ENCODE measurements at regions not wholly inside any gene's neighbourhood (a gene's known extent, or its start where the extent isn't known, plus 50 kb on each side); places are given as distances from the start of the nearest gene placed in this dataset.

- no peak overlapping the region for H2AK5ac ChIP-seq (ENCODE audit: low read depth, low read length)
- peaks cover 0 to 3% of the 10 kb centered on the region in 2 donors for H3K9me3 ChIP-seq (replicated peaks in 1 of 2; ENCODE audit: control insufficient read depth in 2 of 2, insufficient read depth in 1 of 2, low read depth in 1 of 2, low read length in 2 of 2)
- H3K9ac ChIP-seq (ENCODE audit: low read depth, low read length, poor library complexity): no peak overlapping the region
- peaks cover 0 to 4% of the 10 kb centered on the region in 2 donors for H3K4me1 ChIP-seq (ENCODE audit: control insufficient read depth in 2 of 2, insufficient read depth in 1 of 2, low read depth in 1 of 2, low read length in 2 of 2)
- H3K14ac ChIP-seq (ENCODE audit: low read length): no peak overlapping the region
- no peak for DNase-seq (ENCODE audit: low spot score)
- H4K91ac ChIP-seq (ENCODE audit: low read depth, low read length, poor library complexity): no peak overlapping the region
- no peak overlapping the region for H3K18ac ChIP-seq (ENCODE audit: low read length)
- no peak overlapping the region for H4K8ac ChIP-seq (ENCODE audit: low read depth, low read length)
- no peak overlapping the region for H3K4ac ChIP-seq (ENCODE audit: low read length)
- H3K23ac ChIP-seq (ENCODE audit: low read depth, low read length, poor library complexity): no peak overlapping the region
- no peak overlapping the region for H2BK15ac ChIP-seq (ENCODE audit: low read length)
- no CpG with 5 or more reads among the region's 3 CpGs for WGBS, 2 donors (ENCODE audit: extremely low coverage in 2 of 2, insufficient read length in 2 of 2, insufficient replicate concordance in 1 of 2)
- H2BK5ac ChIP-seq (ENCODE audit: low read length): no peak overlapping the region
- H3K27me3 ChIP-seq (ENCODE audit: control insufficient read depth in 3 of 3, insufficient read depth in 3 of 3, low read depth in 1 of 3, low read length in 3 of 3): peaks cover 0 to 6% (median 0%) of the 10 kb centered on the region in 3 experiments
- H2BK120ac ChIP-seq (ENCODE audit: low read depth, low read length): no peak overlapping the region
- no peak overlapping the region for H3K4me2 ChIP-seq (ENCODE audit: insufficient read depth, low read length, poor library complexity, severe bottlenecking)
- H2AFZ ChIP-seq (ENCODE audit: low read length): no peak overlapping the region
- H3K79me1 ChIP-seq (ENCODE audit: low read depth, low read length): no peaks in the 10 kb centered on the region
- no peaks in the 10 kb centered on the region for H3K36me3 ChIP-seq (replicated peaks in 1 of 2; ENCODE audit: control insufficient read depth in 2 of 2, insufficient read depth in 2 of 2, low read length in 2 of 2)
- H3K4me3 ChIP-seq (ENCODE audit: low read length in 2 of 2): no peak overlapping the region
- H3K27ac ChIP-seq (replicated peaks; ENCODE audit: low read length): no peak overlapping the region
- H2BK12ac ChIP-seq (ENCODE audit: low read length): no peak overlapping the region
Observed at GRCh38 chr15:79523266-79523665, 91.1 kb downstream of the MINAR1 start.

DNA sequence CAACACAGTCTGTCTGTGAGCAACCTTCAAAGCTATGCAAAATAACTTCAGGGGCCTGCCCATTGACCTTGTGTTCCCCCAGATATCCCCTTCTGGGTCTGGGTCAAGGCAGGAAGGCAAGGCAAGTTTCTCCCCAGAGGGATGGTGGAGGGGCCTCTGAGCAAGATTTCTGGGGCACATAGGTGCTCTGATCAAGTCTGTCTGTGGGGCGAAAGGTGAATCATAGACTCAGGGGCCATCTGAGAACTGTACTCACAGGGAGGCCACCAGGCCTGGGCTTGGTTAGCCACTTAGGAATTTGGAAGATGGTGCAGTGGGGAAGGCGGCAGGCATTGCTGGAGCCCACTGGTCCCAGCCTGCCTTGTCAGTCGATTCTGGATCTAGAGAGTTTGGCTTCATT lies 92.4 kb downstream of the MINAR1 start:
- H3K4me3 ChIP-seq (ENCODE audit: low read length in 2 of 2): no peak overlapping the region
- no CpG with 5 or more reads among the region's 3 CpGs for whole genome bisulfite sequencing, 2 donors (ENCODE audit: extremely low coverage in 2 of 2, insufficient read length in 2 of 2, insufficient replicate concordance in 1 of 2)

GRCh38 chr15:79526376-79526775 lies 94.2 kb downstream of the MINAR1 start:
- Histone ChIP-seq H2BK5ac (ENCODE audit: low read length) (no peak overlapping the region), H2AK5ac (ENCODE audit: low read depth, low read length) (no peak overlapping the region), H4K8ac (ENCODE audit: low read depth, low read length) (no peak overlapping the region), H3K79me1 (ENCODE audit: low read depth, low read length) (no peaks in the 10 kb centered on the region), H3K27ac (replicated peaks; ENCODE audit: low read length) (no peak overlapping the region), H3K4me3 (ENCODE audit: low read length in 2 of 2) (no peak overlapping the region), H3K4ac (ENCODE audit: low read length) (no peak overlapping the region), H3K4me1 (ENCODE audit: control insufficient read depth in 2 of 2, insufficient read depth in 1 of 2, low read depth in 1 of 2, low read length in 2 of 2) (peaks cover 0 to 4% of the 10 kb centered on the region in 2 donors), H2BK120ac (ENCODE audit: low read depth, low read length) (no peak overlapping the region), H2AFZ (ENCODE audit: low read length) (no peak overlapping the region), H3K9ac (ENCODE audit: low read depth, low read length, poor library complexity) (no peak overlapping the region), H3K27me3 (ENCODE audit: control insufficient read depth in 3 of 3, insufficient read depth in 3 of 3, low read depth in 1 of 3, low read length in 3 of 3) (peaks cover 0 to 5% (median 0%) of the 10 kb centered on the region in 3 experiments), H3K36me3 (replicated peaks in 1 of 2; ENCODE audit: control insufficient read depth in 2 of 2, insufficient read depth in 2 of 2, low read length in 2 of 2) (no peaks in the 10 kb centered on the region), H3K18ac (ENCODE audit: low read length) (no peak overlapping the region), H3K9me3 (replicated peaks in 1 of 2; ENCODE audit: control insufficient read depth in 2 of 2, insufficient read depth in 1 of 2, low read depth in 1 of 2, low read length in 2 of 2) (peaks cover 0 to 3% of the 10 kb centered on the region in 2 donors), H3K23ac (ENCODE audit: low read depth, low read length, poor library complexity) (no peak overlapping the region), H2BK12ac (ENCODE audit: low read length) (no peak overlapping the region), H3K14ac (ENCODE audit: low read length) (no peak overlapping the region), H2BK15ac (ENCODE audit: low read length) (no peak overlapping the region), H4K91ac (ENCODE audit: low read depth, low read length, poor library complexity) (no peak overlapping the region), H3K4me2 (ENCODE audit: insufficient read depth, low read length, poor library complexity, severe bottlenecking) (no peak overlapping the region)
- DNase-seq (ENCODE audit: low spot score): no peak
- no CpG with 5 or more reads among the region's 3 CpGs for WGBS, 2 donors (ENCODE audit: extremely low coverage in 2 of 2, insufficient read length in 2 of 2, insufficient replicate concordance in 1 of 2)

More for the DNA sequence above, 92.4 kb downstream of the MINAR1 start:
- Histone ChIP-seq H2BK5ac (ENCODE audit: low read length) (no peak overlapping the region), H3K4me1 (ENCODE audit: control insufficient read depth in 2 of 2, insufficient read depth in 1 of 2, low read depth in 1 of 2, low read length in 2 of 2) (peaks cover 0 to 4% of the 10 kb centered on the region in 2 donors), H3K36me3 (replicated peaks in 1 of 2; ENCODE audit: control insufficient read depth in 2 of 2, insufficient read depth in 2 of 2, low read length in 2 of 2) (no peaks in the 10 kb centered on the region), H4K91ac (ENCODE audit: low read depth, low read length, poor library complexity) (no peak overlapping the region), H3K4ac (ENCODE audit: low read length) (no peak overlapping the region), H4K8ac (ENCODE audit: low read depth, low read length) (no peak overlapping the region), H2BK120ac (ENCODE audit: low read depth, low read length) (no peak overlapping the region), H2AFZ (ENCODE audit: low read length) (no peak overlapping the region), H3K18ac (ENCODE audit: low read length) (no peak overlapping the region), H3K9ac (ENCODE audit: low read depth, low read length, poor library complexity) (no peak overlapping the region), H2AK5ac (ENCODE audit: low read depth, low read length) (no peak overlapping the region), H3K4me2 (ENCODE audit: insufficient read depth, low read length, poor library complexity, severe bottlenecking) (no peak overlapping the region), H3K23ac (ENCODE audit: low read depth, low read length, poor library complexity) (no peak overlapping the region), H3K14ac (ENCODE audit: low read length) (peak overlapping the region; percentile 1), H3K27ac (replicated peaks; ENCODE audit: low read length) (no peak overlapping the region), H3K9me3 (replicated peaks in 1 of 2; ENCODE audit: control insufficient read depth in 2 of 2, insufficient read depth in 1 of 2, low read depth in 1 of 2, low read length in 2 of 2) (peaks cover 0 to 3% of the 10 kb centered on the region in 2 donors), H3K27me3 (ENCODE audit: control insufficient read depth in 3 of 3, insufficient read depth in 3 of 3, low read depth in 1 of 3, low read length in 3 of 3) (peaks cover 0 to 5% (median 0%) of the 10 kb centered on the region in 3 experiments), H3K79me1 (ENCODE audit: low read depth, low read length) (no peaks in the 10 kb centered on the region), H2BK15ac (ENCODE audit: low read length) (no peak overlapping the region), H2BK12ac (ENCODE audit: low read length) (no peak overlapping the region)
- DNase-seq (ENCODE audit: low spot score): no peak

- H2BK120ac ChIP-seq (ENCODE audit: low read depth, low read length): no peak overlapping the region
- no peak overlapping the region for H3K23ac ChIP-seq (ENCODE audit: low read depth, low read length, poor library complexity)
- no peak overlapping the region for H2BK5ac ChIP-seq (ENCODE audit: low read length)
- H3K27me3 ChIP-seq (ENCODE audit: control insufficient read depth in 3 of 3, insufficient read depth in 3 of 3, low read depth in 1 of 3, low read length in 3 of 3): peaks cover 0 to 6% (median 0%) of the 10 kb centered on the region in 3 experiments
- H3K4me2 ChIP-seq (ENCODE audit: insufficient read depth, low read length, poor library complexity, severe bottlenecking): no peak overlapping the region
- no peak overlapping the region for H3K4ac ChIP-seq (ENCODE audit: low read length)
- no peak overlapping the region for H2AFZ ChIP-seq (ENCODE audit: low read length)
- no peaks in the 10 kb centered on the region for H3K79me1 ChIP-seq (ENCODE audit: low read depth, low read length)
- H4K91ac ChIP-seq (ENCODE audit: low read depth, low read length, poor library complexity): no peak overlapping the region
- no peaks in the 10 kb centered on the region for H3K36me3 ChIP-seq (replicated peaks in 1 of 2; ENCODE audit: control insufficient read depth in 2 of 2, insufficient read depth in 2 of 2, low read length in 2 of 2)
- no peak for DNase-seq (ENCODE audit: low spot score)
- H3K4me1 ChIP-seq (ENCODE audit: control insufficient read depth in 2 of 2, insufficient read depth in 1 of 2, low read depth in 1 of 2, low read length in 2 of 2): peaks cover 0 to 4% of the 10 kb centered on the region in 2 donors
- no peak overlapping the region for H3K9ac ChIP-seq (ENCODE audit: low read depth, low read length, poor library complexity)
- H2BK12ac ChIP-seq (ENCODE audit: low read length): no peak overlapping the region
- no peak overlapping the region for H3K18ac ChIP-seq (ENCODE audit: low read length)
- no peak overlapping the region for H3K4me3 ChIP-seq (ENCODE audit: low read length in 2 of 2)
- no peak overlapping the region for H3K14ac ChIP-seq (ENCODE audit: low read length)
- no CpG with 5 or more reads among the region's 1 CpG for WGBS, 2 donors (ENCODE audit: extremely low coverage in 2 of 2, insufficient read length in 2 of 2, insufficient replicate concordance in 1 of 2)
- H2AK5ac ChIP-seq (ENCODE audit: low read depth, low read length): no peak overlapping the region
- H3K9me3 ChIP-seq (replicated peaks in 1 of 2; ENCODE audit: control insufficient read depth in 2 of 2, insufficient read depth in 1 of 2, low read depth in 1 of 2, low read length in 2 of 2): peaks cover 0 to 3% of the 10 kb centered on the region in 2 donors
- no peak overlapping the region for H3K27ac ChIP-seq (replicated peaks; ENCODE audit: low read length)
- no peak overlapping the region for H4K8ac ChIP-seq (ENCODE audit: low read depth, low read length)
- no peak overlapping the region for H2BK15ac ChIP-seq (ENCODE audit: low read length)
Observed at GRCh38 chr15:79527821-79528220, 95.7 kb downstream of the MINAR1 start.
